ENCODE measurements at regions not wholly inside any gene's neighbourhood (a gene's known extent, or its start where the extent isn't known, plus 50 kb on each side); places are given as distances from the start of the nearest gene placed in this dataset.

- no peak for TF ChIP-seq CTCF (IDR thresholded peaks at IDR 0.05; ENCODE audit: low read depth, low read length, poor library complexity, severe bottlenecking)
- no peak for TF ChIP-seq EZH2phosphoT487 (IDR thresholded peaks at IDR 0.05; ENCODE audit: borderline replicate concordance, low read length)
Observed at GRCh38 chr13:90254437-90254836, 1093.0 kb upstream of the MIR17HG start.
